T1000 (cell line): ENCODE measurements at regions not wholly inside any gene's neighbourhood (a gene's known extent, or its start where the extent isn't known, plus 50 kb on each side); places are given as distances from the start of the nearest gene placed in this dataset.
"Not testable (repeated sequence)": the region's sequence is repeated elsewhere in the genome, so short reads cannot be mapped to it uniquely, and the experiment has no call there.

Experiments used
- DNase-seq: peaks from one replicate; lab custom pipeline; 2025; ENCODE audit warnings: mixed read lengths; lab: John Stamatoyannopoulos, UW

DNA sequence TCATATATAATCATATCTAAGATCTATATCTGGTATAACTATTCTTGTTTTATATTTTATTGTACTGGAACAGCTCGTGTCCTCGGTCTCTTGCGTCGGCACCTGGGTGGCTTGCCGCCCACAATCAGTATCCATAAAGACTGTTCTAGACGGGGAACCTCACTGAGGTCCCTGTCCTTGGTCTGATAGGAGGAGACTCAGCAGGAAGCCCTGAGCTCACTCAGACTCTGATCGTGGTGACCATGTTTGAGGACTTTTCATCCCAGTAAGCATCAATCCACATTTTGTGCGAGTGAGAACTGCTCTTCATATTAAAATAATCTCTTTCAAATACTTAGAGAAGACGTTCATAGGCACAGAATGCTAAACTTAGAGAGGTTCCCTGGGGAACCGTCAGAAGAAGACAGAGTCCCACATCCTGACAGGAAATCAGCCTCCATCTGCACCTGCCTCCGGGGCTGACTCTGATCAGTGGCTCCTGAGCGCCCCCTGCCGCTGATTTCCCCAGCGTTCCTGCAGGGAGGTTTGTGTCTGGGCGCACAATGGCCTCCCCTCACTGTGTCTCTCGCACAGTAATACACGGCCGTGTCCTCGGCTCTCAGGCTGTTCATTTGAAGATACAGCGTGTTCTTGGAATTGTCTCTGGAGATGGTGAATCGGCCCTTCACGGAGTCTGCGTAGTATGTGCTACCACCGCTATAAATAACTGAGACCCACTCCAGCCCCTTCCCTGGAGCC, 1065.9 kb downstream of the TMEM121 start:
- not testable (repeated sequence) for DNase-seq

DNA sequence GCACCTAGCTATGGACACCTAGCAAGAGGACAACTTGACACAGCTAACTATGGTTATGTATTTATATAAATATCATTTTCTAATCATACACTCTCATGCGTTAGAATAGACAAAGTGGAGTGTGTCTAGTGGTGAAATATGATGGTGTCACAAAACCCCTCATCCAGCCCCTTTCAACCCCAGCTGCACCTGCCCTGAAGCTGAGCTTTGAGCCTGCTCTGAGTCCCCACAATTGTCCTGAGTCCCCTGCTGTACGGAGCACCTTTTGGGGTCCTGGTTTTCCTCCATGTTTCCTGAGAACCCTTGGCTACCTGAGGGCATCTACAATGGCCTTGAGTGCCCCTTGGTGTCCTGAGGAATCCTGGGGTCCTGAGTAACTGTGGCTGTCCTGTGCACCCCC, 1072.8 kb downstream of the TMEM121 start:
- DNase-seq = no peak

DNA sequence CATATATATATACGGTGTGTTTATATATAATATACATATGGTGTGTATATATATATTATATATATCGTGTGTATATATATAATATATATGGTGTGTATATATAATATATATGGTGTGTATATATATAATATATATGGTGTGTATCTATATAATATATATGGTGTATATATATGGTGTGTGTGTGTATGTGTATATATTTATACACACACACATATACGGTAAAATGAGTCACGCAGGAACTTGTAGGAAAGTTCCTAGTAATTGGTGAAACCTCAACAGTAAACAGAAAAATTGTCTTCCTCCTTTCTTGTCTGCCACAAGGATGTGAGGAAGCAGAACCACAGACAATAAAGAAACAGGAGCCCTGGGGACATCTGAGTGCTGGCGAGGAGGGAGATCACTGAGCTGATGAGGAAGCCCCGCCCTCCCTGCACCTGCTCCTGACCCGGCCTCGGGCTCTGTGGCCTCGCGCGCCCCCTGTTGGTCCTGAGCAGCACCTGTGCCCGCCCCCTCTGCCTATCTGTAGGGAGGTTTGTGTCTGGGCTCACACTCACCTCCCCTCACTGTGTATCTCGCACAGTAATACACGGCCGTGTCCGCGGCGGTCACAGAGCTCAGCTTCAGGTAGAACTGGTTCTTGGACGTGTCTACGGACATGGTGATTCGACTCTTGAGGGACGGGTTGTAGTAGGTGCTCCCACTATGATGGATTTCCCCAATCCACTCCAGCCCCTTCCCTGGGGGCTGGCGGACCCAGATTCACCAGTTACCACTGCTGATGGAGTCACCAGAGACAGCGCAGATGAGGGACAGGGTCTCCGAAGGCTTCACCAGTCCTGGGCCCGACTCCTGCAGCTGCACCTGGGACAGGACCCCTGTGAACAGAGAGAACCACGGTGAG, 1079.4 kb downstream of the TMEM121 start:
- DNase-seq = no peak

DNA sequence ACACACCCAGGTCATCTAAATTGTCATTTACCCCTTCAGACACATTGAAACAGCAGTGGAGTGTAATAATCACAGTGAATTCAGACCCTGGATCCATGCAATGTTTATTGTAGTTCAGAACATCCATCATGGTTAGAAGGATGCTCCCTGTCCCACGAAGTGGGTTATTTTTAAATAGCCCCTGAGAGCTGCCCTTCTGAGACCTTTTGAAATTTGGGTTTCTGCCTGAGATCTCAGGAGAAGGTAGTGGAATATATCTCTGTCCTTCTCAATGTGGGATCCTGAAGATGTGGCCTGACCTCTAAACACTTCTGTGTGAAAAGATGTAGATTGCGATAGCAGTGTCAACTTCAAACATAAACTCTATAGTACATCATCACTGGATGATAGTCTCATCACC, 1080.6 kb downstream of the TMEM121 start:
- no peak for DNase-seq

- DNase-seq = no peak
Observed at GRCh38 chr14:106610691-106611090, 1084.3 kb downstream of the TMEM121 start.

DNA sequence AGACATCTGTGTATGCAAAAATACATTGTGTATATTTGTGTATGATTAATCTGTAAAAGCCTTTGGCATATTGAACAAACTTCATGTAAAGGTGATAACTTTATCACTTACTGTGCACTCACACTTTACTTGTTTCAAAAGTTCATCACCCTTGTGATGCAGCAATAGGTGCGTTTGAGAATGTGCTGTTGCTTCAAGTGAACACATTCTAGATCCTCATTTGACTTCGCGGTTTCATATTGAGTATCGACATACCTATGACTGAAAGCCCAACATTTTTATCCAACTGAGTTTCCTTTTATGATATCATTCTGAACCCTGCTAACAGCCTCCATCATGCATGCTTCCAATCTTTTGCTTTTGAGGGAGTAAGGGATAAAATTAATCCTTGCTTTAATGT, 1086.9 kb downstream of the TMEM121 start:
- DNase-seq = no peak

- DNase-seq = not testable (repeated sequence)
Observed at GRCh38 chr14:106618471-106618951, 1092.1 kb downstream of the TMEM121 start.

- no peak for DNase-seq
Observed at GRCh38 chr14:106619606-106620005, 1093.2 kb downstream of the TMEM121 start.

GRCh38 chr14:106620368-106620767, 1094.0 kb downstream of the TMEM121 start:
- no peak for DNase-seq

- DNase-seq = no peak
Observed at GRCh38 chr14:106622200-106622745, 1095.9 kb downstream of the TMEM121 start.

GRCh38 chr14:106625186-106625585, 1098.8 kb downstream of the TMEM121 start:
- DNase-seq = no peak

- DNase-seq = not testable (repeated sequence)
Observed at GRCh38 chr14:106626469-106626868, 1100.1 kb downstream of the TMEM121 start.

DNA sequence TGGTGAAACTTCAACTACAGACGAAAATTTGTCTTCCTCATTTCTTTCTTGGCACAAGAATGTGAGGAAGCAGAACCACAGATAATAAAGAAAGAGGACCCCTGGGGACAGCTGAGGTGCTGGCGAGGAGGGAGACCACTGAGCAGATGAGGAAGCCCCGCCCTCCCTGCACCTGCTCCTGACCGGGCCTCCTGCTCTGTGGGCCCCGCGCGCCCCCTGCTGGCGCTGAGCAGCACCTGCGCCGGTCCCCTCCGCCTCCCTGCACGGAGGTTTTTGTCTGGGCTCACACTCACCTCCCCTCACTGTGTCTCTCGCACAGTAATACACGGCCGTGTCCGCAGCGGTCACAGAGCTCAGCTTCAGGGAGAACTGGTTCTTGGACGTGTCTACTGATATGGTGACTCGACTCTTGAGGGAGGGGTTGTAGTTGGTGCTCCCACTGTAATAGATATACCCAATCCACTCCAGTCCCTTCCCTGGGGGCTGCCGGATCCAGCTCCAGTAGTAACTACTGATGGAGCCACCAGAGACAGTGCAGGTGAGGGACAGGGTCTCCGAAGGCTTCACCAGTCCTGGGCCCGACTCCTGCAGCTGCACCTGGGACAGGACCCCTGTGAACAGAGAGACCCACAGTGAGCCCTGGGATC, 1100.7 kb downstream of the TMEM121 start:
- DNase-seq = not testable (repeated sequence)

DNA sequence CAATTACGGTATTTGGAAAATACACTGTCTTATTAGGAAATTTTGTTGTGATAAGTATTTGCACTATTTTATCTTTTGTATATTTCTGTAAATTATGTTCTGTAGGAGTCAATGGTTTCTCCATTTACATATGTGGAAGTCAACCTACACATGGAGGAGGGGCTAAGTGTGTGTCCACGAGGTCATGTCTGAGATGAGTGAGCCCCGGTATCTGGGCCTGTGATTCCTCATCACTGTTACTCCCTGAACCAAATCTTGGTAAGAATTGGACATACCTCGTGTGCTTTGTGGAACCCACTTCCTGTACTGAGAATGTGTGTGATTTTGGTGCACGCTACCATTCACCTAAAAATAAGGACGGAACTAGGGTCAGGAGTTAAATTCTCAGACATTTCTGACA, 1105.5 kb downstream of the TMEM121 start:
- no peak for DNase-seq

- no peak for DNase-seq
Observed at GRCh38 chr14:106633721-106634120, 1107.3 kb downstream of the TMEM121 start.

DNA sequence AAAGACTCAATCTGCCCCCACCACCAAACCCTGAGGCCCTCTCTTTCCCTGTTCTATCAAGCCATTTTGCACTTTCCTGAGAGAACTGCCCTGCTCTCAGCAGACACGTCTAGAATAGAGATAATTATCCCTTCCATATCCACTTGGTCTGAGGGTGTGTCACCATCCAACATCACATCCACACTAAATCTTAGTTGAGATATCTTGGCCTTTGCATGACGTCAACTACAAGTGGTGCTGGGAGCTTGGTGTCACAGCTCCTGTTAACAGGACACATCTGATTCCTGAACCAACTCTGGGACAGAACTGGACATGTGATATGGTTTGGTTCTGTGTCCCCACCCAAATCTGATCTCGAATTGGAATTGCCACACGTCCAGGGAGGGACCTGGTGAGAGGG, 1109.2 kb downstream of the TMEM121 start:
- DNase-seq = no peak

- not testable (repeated sequence) for DNase-seq
Observed at GRCh38 chr14:106638786-106639452, 1112.5 kb downstream of the TMEM121 start.

DNA sequence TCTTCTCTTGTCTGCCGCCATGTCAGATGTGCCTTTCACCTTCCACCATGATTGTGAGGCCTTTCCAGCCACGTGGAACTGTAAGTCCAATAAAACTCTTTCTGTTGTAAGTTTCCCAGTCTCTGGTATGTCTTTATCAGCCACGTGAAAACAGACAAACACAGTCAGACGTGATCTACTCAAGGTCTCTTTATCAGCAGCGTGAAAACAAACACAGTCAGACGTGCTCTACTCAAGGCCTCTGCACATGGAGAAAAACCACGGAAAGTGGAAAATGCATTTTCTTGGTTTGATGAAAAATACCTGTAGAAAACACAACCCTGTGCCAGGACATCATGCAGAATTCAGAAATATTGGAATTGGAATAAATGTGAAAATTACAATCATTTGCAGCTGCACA, 1115.7 kb downstream of the TMEM121 start:
- no peak for DNase-seq

- not testable (repeated sequence) for DNase-seq
Observed at GRCh38 chr14:106642971-106643370, 1116.6 kb downstream of the TMEM121 start.

GRCh38 chr14:106648874-106649273, 1122.5 kb downstream of the TMEM121 start:
- not testable (repeated sequence) for DNase-seq

- no peak for DNase-seq
Observed at GRCh38 chr14:106651016-106651415, 1124.6 kb downstream of the TMEM121 start.

DNA sequence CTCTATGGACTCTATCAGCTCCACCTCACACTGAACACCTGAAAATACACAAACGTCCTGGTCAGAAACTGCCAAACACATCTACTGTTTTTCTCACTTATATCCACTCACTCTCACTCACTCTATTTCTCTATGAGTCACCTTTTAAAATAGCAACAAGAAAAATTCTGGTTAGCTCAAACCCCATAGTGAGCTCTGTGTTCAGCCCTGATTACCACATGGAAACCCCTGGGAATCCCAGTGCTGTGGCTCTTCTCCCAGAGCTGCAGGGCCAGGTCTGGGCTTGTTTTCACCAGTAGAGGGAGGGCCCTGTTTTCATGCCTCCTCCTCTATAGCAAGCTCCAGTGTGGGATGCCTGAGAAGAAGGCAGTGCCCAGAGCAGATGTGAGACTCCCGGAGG, 1126.1 kb downstream of the TMEM121 start:
- DNase-seq = no peak
